ENCODE measurements at regions not wholly inside any gene's neighbourhood (a gene's known extent, or its start where the extent isn't known, plus 50 kb on each side); places are given as distances from the start of the nearest gene placed in this dataset.

DNA sequence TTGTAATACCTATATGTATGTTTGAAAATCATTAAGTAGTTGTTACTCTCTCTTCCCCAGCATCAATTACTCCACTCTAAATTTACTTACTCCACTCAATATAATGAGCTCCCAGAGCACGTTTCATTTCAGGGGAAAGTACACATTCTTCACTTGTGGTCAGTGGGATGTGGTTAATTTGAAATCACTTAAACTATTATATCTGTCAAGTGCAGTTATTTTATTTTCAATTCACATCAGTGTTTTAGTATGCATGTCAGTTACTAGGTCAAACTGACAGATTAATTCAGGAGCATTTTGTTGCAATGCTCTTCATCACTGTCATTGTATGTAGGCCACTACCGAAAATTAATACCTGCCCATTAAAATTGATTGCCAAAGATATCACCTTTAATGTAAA, 376.1 kb downstream of the ZIC4 start:
- in situ Hi-C loops (cut with HindIII; ENCODE audit: low pct_unique_long_range_greater_than_20kb, low sequenced_read_pairs): no loop called here
- no peak overlapping the region for H3K27ac ChIP-seq (ENCODE audit: low read length)

GRCh38 chr3:147015334-147015733, 391.0 kb downstream of the ZIC4 start:
- Histone ChIP-seq H3K9me3 (ENCODE audit: control insufficient read depth, insufficient read depth, low read depth, low read length) (no peaks in the 10 kb centered on the region), H3K36me3 (ENCODE audit: control insufficient read depth, insufficient read depth, low read length) (no peaks in the 10 kb centered on the region), H3K27me3 (ENCODE audit: control insufficient read depth, insufficient read depth, low read length) (no peaks in the 10 kb centered on the region), H3K4me3 (ENCODE audit: low read depth in 2 of 2, low read length in 2 of 2) (no peak overlapping the region), H3K27ac (ENCODE audit: low read length) (no peak overlapping the region), H3K4me1 (ENCODE audit: control insufficient read depth, insufficient read depth, low read length) (no peaks in the 10 kb centered on the region)
- POLR2A ChIA-PET: no interaction called here
- ATAC-seq: no peak
- no peak for TF ChIP-seq SIN3A (IDR thresholded peaks at IDR 0.05; ENCODE audit: borderline replicate concordance, insufficient read depth, low read depth, low read length)
- no peak for TF ChIP-seq TCF7L2 (IDR thresholded peaks at IDR 0.05; ENCODE audit: low read depth, low read length)
- no peak for TF ChIP-seq REST (IDR thresholded peaks at IDR 0.05; ENCODE audit: insufficient read depth in 1 of 2, low read depth in 2 of 2, low read length in 1 of 2)
- TF ChIP-seq POLR2AphosphoS5 (IDR thresholded peaks at IDR 0.05; ENCODE audit: low read depth, low read length): no peak
- TF ChIP-seq CTCF (IDR thresholded peaks at IDR 0.05): no peak
- CTCF ChIA-PET: no interaction called here
- DNase-seq (ENCODE audit: low read depth, low spot score): no peak
- in situ Hi-C loops (cut with HindIII; ENCODE audit: low pct_unique_long_range_greater_than_20kb, low sequenced_read_pairs): no loop called here
- no TSS peak for BruUV-seq (replicated peaks)
- intact Hi-C loops (cut with micrococcal nuclease; ENCODE audit: unreplicated experiment): no loop called here

More for the DNA sequence above, 376.1 kb downstream of the ZIC4 start:
- TF ChIP-seq CTCF (IDR thresholded peaks at IDR 0.05) (no peak), TCF7L2 (IDR thresholded peaks at IDR 0.05; ENCODE audit: low read depth, low read length) (no peak), POLR2AphosphoS5 (IDR thresholded peaks at IDR 0.05; ENCODE audit: low read depth, low read length) (no peak), REST (IDR thresholded peaks at IDR 0.05; ENCODE audit: insufficient read depth in 1 of 2, low read depth in 2 of 2, low read length in 1 of 2) (no peak), SIN3A (IDR thresholded peaks at IDR 0.05; ENCODE audit: borderline replicate concordance, insufficient read depth, low read depth, low read length) (no peak)
- Histone ChIP-seq H3K27me3 (ENCODE audit: control insufficient read depth, insufficient read depth, low read length) (no peaks in the 10 kb centered on the region), H3K4me1 (ENCODE audit: control insufficient read depth, insufficient read depth, low read length) (no peaks in the 10 kb centered on the region), H3K36me3 (ENCODE audit: control insufficient read depth, insufficient read depth, low read length) (no peaks in the 10 kb centered on the region), H3K4me3 (ENCODE audit: low read depth in 2 of 2, low read length in 2 of 2) (no peak overlapping the region), H3K9me3 (ENCODE audit: control insufficient read depth, insufficient read depth, low read depth, low read length) (peaks cover 15% of the 10 kb centered on the region; the same call in 1 of the 2 replicates)
- BruUV-seq (replicated peaks): no TSS peak
- intact Hi-C loops (cut with micrococcal nuclease; ENCODE audit: unreplicated experiment): no loop called here
- ATAC-seq (no peak), DNase-seq (ENCODE audit: low read depth, low spot score) (no peak)
- ChIA-PET CTCF (interaction anchor here (0.7 kb wide), 1 partner anchor 30 kb away, joined by 3 read pairs; no protein-coding TSS in a partner anchor), POLR2A (no interaction called here)
